ENCODE measurements at regions not wholly inside any gene's neighbourhood (a gene's known extent, or its start where the extent isn't known, plus 50 kb on each side); places are given as distances from the start of the nearest gene placed in this dataset.

DNA sequence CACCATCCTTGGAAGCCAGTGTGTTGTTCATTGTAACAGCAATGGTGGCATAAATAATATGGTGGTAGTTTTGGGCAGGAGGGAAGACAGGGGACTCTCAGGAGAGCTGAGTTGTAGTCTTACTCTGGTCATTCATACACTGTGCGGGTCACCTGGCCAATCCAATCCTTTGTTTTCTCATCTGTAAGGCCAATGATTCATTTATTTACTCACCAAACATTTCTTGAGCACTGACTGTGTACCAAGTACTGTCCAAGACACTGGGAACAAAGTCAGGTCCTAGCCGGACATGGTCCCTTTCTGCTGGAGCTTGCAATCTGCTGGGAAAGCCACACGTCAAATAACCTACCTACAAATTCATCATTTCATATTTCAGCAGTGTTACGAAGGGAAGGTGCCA is 302.7 kb downstream of the CYP26B1 start:
- no peak overlapping the region for H3K27ac Mint-ChIP-seq (ENCODE audit: unreplicated experiment)
- H3K36me3 Mint-ChIP-seq (ENCODE audit: insufficient read depth, unreplicated experiment) = no peaks in the 10 kb centered on the region
- H3K4me3 Mint-ChIP-seq (ENCODE audit: low read depth, unreplicated experiment) = no peak overlapping the region
- no peaks in the 10 kb centered on the region for H3K4me1 Mint-ChIP-seq (ENCODE audit: low read depth, unreplicated experiment)
- TF ChIP-seq, protein P1, sequence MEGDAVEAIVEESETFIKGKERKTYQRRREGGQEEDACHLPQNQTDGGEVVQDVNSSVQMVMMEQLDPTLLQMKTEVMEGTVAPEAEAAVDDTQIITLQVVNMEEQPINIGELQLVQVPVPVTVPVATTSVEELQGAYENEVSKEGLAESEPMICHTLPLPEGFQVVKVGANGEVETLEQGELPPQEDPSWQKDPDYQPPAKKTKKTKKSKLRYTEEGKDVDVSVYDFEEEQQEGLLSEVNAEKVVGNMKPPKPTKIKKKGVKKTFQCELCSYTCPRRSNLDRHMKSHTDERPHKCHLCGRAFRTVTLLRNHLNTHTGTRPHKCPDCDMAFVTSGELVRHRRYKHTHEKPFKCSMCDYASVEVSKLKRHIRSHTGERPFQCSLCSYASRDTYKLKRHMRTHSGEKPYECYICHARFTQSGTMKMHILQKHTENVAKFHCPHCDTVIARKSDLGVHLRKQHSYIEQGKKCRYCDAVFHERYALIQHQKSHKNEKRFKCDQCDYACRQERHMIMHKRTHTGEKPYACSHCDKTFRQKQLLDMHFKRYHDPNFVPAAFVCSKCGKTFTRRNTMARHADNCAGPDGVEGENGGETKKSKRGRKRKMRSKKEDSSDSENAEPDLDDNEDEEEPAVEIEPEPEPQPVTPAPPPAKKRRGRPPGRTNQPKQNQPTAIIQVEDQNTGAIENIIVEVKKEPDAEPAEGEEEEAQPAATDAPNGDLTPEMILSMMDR (IDR thresholded peaks at IDR 0.05; ENCODE audit: unreplicated experiment) = no peak
- intact Hi-C loops (cut with micrococcal nuclease; ENCODE audit: unreplicated experiment) = no loop called here
- H3K9me3 Mint-ChIP-seq (ENCODE audit: low read depth, unreplicated experiment) = no peaks in the 10 kb centered on the region
- H3K27me3 Mint-ChIP-seq (ENCODE audit: unreplicated experiment) = peaks cover 22% of the 10 kb centered on the region
- BruUV-seq (replicated peaks) = no TSS peak
- CTCF ChIA-PET = no interaction called here
- DNase-seq = no peak

DNA sequence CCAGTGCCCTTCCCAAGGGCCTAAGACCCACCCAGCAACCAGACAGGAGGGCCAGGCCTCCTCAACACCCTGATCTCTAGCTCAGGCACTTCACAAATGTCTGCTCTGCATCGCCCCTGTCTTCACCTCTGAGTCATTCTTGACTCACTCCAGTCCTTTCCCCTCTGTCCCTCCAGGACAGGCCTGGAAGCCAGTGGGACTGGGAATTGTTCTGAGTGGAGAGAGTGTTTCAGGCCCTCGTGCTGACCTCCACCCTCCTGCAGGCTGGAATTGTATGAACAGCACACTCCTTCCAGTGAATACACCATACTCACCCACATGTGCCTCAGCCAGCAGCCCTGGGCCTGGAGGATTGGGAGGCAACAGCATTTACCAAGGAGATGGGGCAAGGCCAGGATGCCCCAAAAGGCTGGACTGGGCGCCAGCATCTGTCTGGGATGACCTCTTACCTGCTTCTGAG is 304.2 kb downstream of the CYP26B1 start:
- H3K9me3 Mint-ChIP-seq (ENCODE audit: low read depth, unreplicated experiment) = no peaks in the 10 kb centered on the region
- no peaks in the 10 kb centered on the region for H3K4me1 Mint-ChIP-seq (ENCODE audit: low read depth, unreplicated experiment)
- peaks cover 22% of the 10 kb centered on the region for H3K27me3 Mint-ChIP-seq (ENCODE audit: unreplicated experiment)
- DNase-seq = no peak
- TF ChIP-seq, protein P1 (IDR thresholded peaks at IDR 0.05; ENCODE audit: unreplicated experiment) = no peak
- no peaks in the 10 kb centered on the region for H3K36me3 Mint-ChIP-seq (ENCODE audit: insufficient read depth, unreplicated experiment)
- H3K27ac Mint-ChIP-seq (ENCODE audit: unreplicated experiment) = no peak overlapping the region
- H3K4me3 Mint-ChIP-seq (ENCODE audit: low read depth, unreplicated experiment) = no peak overlapping the region
- intact Hi-C loops (cut with micrococcal nuclease; ENCODE audit: unreplicated experiment) = no loop called here
- BruUV-seq (replicated peaks) = no TSS peak
- CTCF ChIA-PET = no interaction called here

DNA sequence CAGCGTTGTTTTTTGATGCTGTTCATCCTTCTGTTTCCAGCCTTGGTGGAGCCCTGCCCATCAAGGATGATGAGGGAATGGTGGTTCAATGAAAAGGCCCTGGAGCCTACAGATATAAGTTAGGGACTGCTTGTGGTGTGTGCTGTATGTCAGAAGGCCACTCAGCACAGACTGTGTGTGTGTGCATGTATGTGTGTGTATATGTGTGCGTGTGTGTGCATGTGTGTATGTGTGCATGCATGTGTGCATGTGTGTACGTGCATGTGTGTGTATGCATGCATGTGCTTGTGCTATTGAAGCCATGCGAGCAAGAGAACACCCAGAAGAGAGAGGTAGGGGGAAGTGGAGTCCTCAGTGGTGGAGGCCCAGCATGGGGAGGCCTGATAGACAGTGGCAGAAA is 304.9 kb downstream of the CYP26B1 start:
- Mint-ChIP-seq H3K4me3 (ENCODE audit: low read depth, unreplicated experiment) (no peak overlapping the region), H3K27ac (ENCODE audit: unreplicated experiment) (no peak overlapping the region), H3K36me3 (ENCODE audit: insufficient read depth, unreplicated experiment) (no peaks in the 10 kb centered on the region), H3K9me3 (ENCODE audit: low read depth, unreplicated experiment) (no peaks in the 10 kb centered on the region), H3K4me1 (ENCODE audit: low read depth, unreplicated experiment) (no peaks in the 10 kb centered on the region), H3K27me3 (ENCODE audit: unreplicated experiment) (peaks cover 22% of the 10 kb centered on the region)
- BruUV-seq (replicated peaks) = no TSS peak
- TF ChIP-seq, protein P1 (IDR thresholded peaks at IDR 0.05; ENCODE audit: unreplicated experiment) = no peak
- no peak for DNase-seq
- CTCF ChIA-PET = no interaction called here
- intact Hi-C loops (cut with micrococcal nuclease; ENCODE audit: unreplicated experiment) = no loop called here

DNA sequence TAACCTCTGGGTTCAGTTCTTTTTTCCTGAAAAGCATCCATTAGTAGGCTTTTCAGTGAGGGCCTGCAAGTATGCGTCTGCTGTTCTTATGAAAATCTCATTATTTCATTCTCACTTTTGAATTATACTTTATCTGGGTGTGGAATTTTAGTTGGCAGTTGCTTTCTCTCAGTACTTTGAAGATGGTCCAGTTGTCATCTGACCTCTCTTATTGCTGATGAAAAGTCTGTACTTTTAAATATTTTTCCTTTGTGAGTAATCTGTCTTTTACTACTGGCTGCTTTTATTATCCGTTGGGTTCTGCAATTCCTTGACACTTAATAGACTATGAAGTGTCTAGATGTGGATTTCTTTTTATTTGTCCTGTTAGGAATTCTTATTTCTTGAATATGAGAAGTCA is 307.8 kb downstream of the CYP26B1 start:
- no TSS peak for BruUV-seq (replicated peaks)
- no peak for DNase-seq
- H3K36me3 Mint-ChIP-seq (ENCODE audit: insufficient read depth, unreplicated experiment) = no peaks in the 10 kb centered on the region
- H3K9me3 Mint-ChIP-seq (ENCODE audit: low read depth, unreplicated experiment) = no peaks in the 10 kb centered on the region
- CTCF ChIA-PET = no interaction called here
- TF ChIP-seq, protein P1 (IDR thresholded peaks at IDR 0.05; ENCODE audit: unreplicated experiment) = no peak
- intact Hi-C loops (cut with micrococcal nuclease; ENCODE audit: unreplicated experiment) = no loop called here
- peaks cover 35% of the 10 kb centered on the region for H3K27me3 Mint-ChIP-seq (ENCODE audit: unreplicated experiment)
- no peak overlapping the region for H3K4me3 Mint-ChIP-seq (ENCODE audit: low read depth, unreplicated experiment)
- no peak overlapping the region for H3K27ac Mint-ChIP-seq (ENCODE audit: unreplicated experiment)
- H3K4me1 Mint-ChIP-seq (ENCODE audit: low read depth, unreplicated experiment) = no peaks in the 10 kb centered on the region

Data from Calu3 (cell line).